ENCODE measurements at regions not wholly inside any gene's neighbourhood (a gene's known extent, or its start where the extent isn't known, plus 50 kb on each side); places are given as distances from the start of the nearest gene placed in this dataset. TPM values are rescaled to one million over a fixed set of nuclear protein-coding genes. Genes with fewer than 3 reads are reported as not detected.
A peak's percentile ranks its signal among the peaks of the same experiment; 100 is the strongest.

- CTCF ChIA-PET, result interaction anchor here (1.0 kb wide), 1 partner anchor 9 kb away, joined by 3 read pairs; no protein-coding TSS in a partner anchor
These were observed 64.4 kb upstream of the NOX3 start for GRCh38 chr6:155520078-155520477.

GRCh38 chr6:155519176-155519738 is 63.6 kb upstream of the NOX3 start:
- DNase-seq (no peak), ATAC-seq (no peak)
- ChIA-PET CTCF (no interaction called here), POLR2A (no interaction called here)
- Mint-ChIP-seq H3K27me3 (no peaks in the 10 kb centered on the region), H3K27ac (no peak overlapping the region), H3K9me3 (ENCODE audit: low read depth) (no peaks in the 10 kb centered on the region), H3K4me3 (no peak overlapping the region), H3K4me1 (peaks cover 8% of the 10 kb centered on the region), H3K36me3 (ENCODE audit: low read depth) (no peaks in the 10 kb centered on the region)
- intact Hi-C loops (cut with DNase I, micrococcal nuclease), result no loop called here

More at GRCh38 chr6:155520078-155520477, 64.4 kb upstream of the NOX3 start:
- POLR2A ChIA-PET, result no interaction called here
- Mint-ChIP-seq H3K9me3 (ENCODE audit: low read depth) (no peaks in the 10 kb centered on the region), H3K27ac (no peak overlapping the region), H3K4me3 (no peak overlapping the region), H3K27me3 (no peaks in the 10 kb centered on the region), H3K36me3 (ENCODE audit: low read depth) (no peaks in the 10 kb centered on the region), H3K4me1 (peaks cover 10% of the 10 kb centered on the region)
- intact Hi-C loops (cut with DNase I, micrococcal nuclease), result loop anchor here (5.0 to 10.0 kb wide), 2 partner anchors 333 to 335 kb away; no protein-coding TSS in a partner anchor
- no peak for DNase-seq
- no peak for ATAC-seq

GRCh38 chr6:155517294-155517693 is 61.7 kb upstream of the NOX3 start:
- no peak for ATAC-seq
- Mint-ChIP-seq H3K4me1 (no peaks in the 10 kb centered on the region), H3K36me3 (ENCODE audit: low read depth) (no peaks in the 10 kb centered on the region), H3K4me3 (no peak overlapping the region), H3K9me3 (ENCODE audit: low read depth) (no peaks in the 10 kb centered on the region), H3K27ac (no peak overlapping the region), H3K27me3 (no peaks in the 10 kb centered on the region)
- CTCF ChIA-PET, result no interaction called here
- intact Hi-C loops (cut with DNase I, micrococcal nuclease), result no loop called here
- POLR2A ChIA-PET, result no interaction called here
- DNase-seq, result no peak

DNA sequence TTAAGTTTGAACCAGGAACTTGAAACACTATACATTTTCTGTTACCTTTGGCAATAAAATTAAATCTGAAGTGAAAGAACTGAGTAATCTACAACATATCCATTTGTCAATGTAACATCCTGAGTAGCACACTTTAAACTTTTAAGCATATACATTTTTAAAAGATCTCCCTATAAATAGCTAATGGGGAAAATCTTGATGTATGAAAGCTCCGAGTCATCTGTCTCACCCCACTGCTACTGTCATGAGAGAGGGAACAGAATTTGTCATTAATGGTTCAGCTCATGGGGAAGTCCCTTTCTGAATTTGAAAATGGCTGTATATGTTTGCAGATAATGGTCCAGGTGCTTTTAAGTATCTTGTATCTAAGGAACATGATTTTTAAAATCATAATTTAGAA is 55.2 kb upstream of the NOX3 start:
- DNase-seq (peak; percentile 16), ATAC-seq (peak; percentile 95)
- H3K9me3 Mint-ChIP-seq (ENCODE audit: low read depth), result no peaks in the 10 kb centered on the region
- peaks cover 14% of the 10 kb centered on the region for H3K4me1 Mint-ChIP-seq
- ChIA-PET CTCF (interaction anchor here (0.7 kb wide), 1 partner anchor 13 kb away, joined by 3 read pairs; no protein-coding TSS in a partner anchor), POLR2A (no interaction called here)
- H3K27ac Mint-ChIP-seq, result no peak overlapping the region
- H3K27me3 Mint-ChIP-seq, result peaks cover 2% of the 10 kb centered on the region
- H3K36me3 Mint-ChIP-seq (ENCODE audit: low read depth), result no peaks in the 10 kb centered on the region
- intact Hi-C loops (cut with DNase I, micrococcal nuclease), result no loop called here
- H3K4me3 Mint-ChIP-seq, result no peak overlapping the region

GRCh38 chr6:155509743-155510475 is 54.3 kb upstream of the NOX3 start:
- no peaks in the 10 kb centered on the region for H3K36me3 Mint-ChIP-seq (ENCODE audit: low read depth)
- intact Hi-C loops (cut with DNase I, micrococcal nuclease), result no loop called here
- DNase-seq (no peak), ATAC-seq (no peak)
- no peak overlapping the region for H3K27ac Mint-ChIP-seq
- ChIA-PET CTCF (no interaction called here), POLR2A (interaction anchor here (0.7 kb wide), 1 partner anchor 246 kb away, joined by 6 read pairs; no protein-coding TSS in a partner anchor)
- no peak overlapping the region for H3K4me3 Mint-ChIP-seq
- no peaks in the 10 kb centered on the region for H3K9me3 Mint-ChIP-seq (ENCODE audit: low read depth)
- peaks cover 2% of the 10 kb centered on the region for H3K27me3 Mint-ChIP-seq
- H3K4me1 Mint-ChIP-seq, result peaks cover 14% of the 10 kb centered on the region

- no peaks in the 10 kb centered on the region for H3K36me3 Mint-ChIP-seq (ENCODE audit: low read depth)
- peaks cover 8% of the 10 kb centered on the region for H3K4me1 Mint-ChIP-seq
- ATAC-seq, result no peak
- ChIA-PET POLR2A (interaction anchor here (1.6 kb wide), 1 partner anchor 12 kb away, joined by 3 read pairs; no protein-coding TSS in a partner anchor), CTCF (interaction anchor here (1.0 to 1.3 kb wide), 4 partner anchors 10 to 178 kb away, joined by 3 read pairs; no protein-coding TSS in a partner anchor)
- H3K4me3 Mint-ChIP-seq, result no peak overlapping the region
- intact Hi-C loops (cut with DNase I, micrococcal nuclease), result no loop called here
- no peak overlapping the region for H3K27ac Mint-ChIP-seq
- H3K27me3 Mint-ChIP-seq, result peaks cover 2% of the 10 kb centered on the region
- DNase-seq, result no peak
- no peaks in the 10 kb centered on the region for H3K9me3 Mint-ChIP-seq (ENCODE audit: low read depth)
These were observed 50.0 kb upstream of the NOX3 start for GRCh38 chr6:155505608-155505989.

Small RNA genes in the stretch of these regions (microRNA-seq; reads per million reads assigned to microRNA genes)
- not detected for gene MIR1202 (ENCODE audit: borderline replicate concordance)
